SK-N-DZ (cell line): ENCODE measurements at regions not wholly inside any gene's neighbourhood (a gene's known extent, or its start where the extent isn't known, plus 50 kb on each side); places are given as distances from the start of the nearest gene placed in this dataset.

Source experiments
- DNase-seq: peaks from one replicate; pipeline ENCODE4 v3.0.0-alpha.2; 2015; ENCODE audit warnings: low spot score

- DNase-seq = no peak
Measured at GRCh38 chrX:10747975-10748374, 127.6 kb upstream of the MID1 start.

GRCh38 chrX:10749113-10749512, 128.7 kb upstream of the MID1 start:
- DNase-seq = no peak

GRCh38 chrX:10750581-10750980, 130.2 kb upstream of the MID1 start:
- no peak for DNase-seq

- no peak for DNase-seq
Measured at GRCh38 chrX:10753116-10753515, 132.7 kb upstream of the MID1 start.

GRCh38 chrX:10754445-10754844, 134.1 kb upstream of the MID1 start:
- DNase-seq = peak; percentile 33

GRCh38 chrX:10755439-10756334, 135.3 kb upstream of the MID1 start:
- no peak for DNase-seq

GRCh38 chrX:10756441-10756840, 136.1 kb upstream of the MID1 start:
- no peak for DNase-seq

- no peak for DNase-seq
Measured at GRCh38 chrX:10759141-10759799, 138.9 kb upstream of the MID1 start.

GRCh38 chrX:10761447-10761846, 141.1 kb upstream of the MID1 start:
- no peak for DNase-seq

- DNase-seq = peak; percentile 72
Measured at GRCh38 chrX:10769195-10769594, 148.8 kb upstream of the MID1 start.

GRCh38 chrX:10769696-10770619, 149.6 kb upstream of the MID1 start:
- DNase-seq = peak; percentile 64

GRCh38 chrX:10773318-10773717, 152.9 kb upstream of the MID1 start:
- peak; percentile 4 for DNase-seq

GRCh38 chrX:10781847-10782530, 161.6 kb upstream of the MID1 start:
- no peak for DNase-seq

GRCh38 chrX:10783451-10783995, 163.1 kb upstream of the MID1 start:
- no peak for DNase-seq

- no peak for DNase-seq
Measured at GRCh38 chrX:10787264-10787663, 166.9 kb upstream of the MID1 start.

- DNase-seq = no peak
Measured at GRCh38 chrX:10794203-10794630, 173.8 kb upstream of the MID1 start.

- no peak for DNase-seq
Measured at GRCh38 chrX:10795721-10796120, 175.3 kb upstream of the MID1 start.

- DNase-seq = no peak
Measured at GRCh38 chrX:10797466-10797865, 177.1 kb upstream of the MID1 start.

- no peak for DNase-seq
Measured at GRCh38 chrX:10798041-10798440, 177.7 kb upstream of the MID1 start.

- no peak for DNase-seq
Measured at GRCh38 chrX:10800796-10801195, 180.4 kb upstream of the MID1 start.

GRCh38 chrX:10811111-10811510, 190.7 kb upstream of the MID1 start:
- no peak for DNase-seq
